Vagina (tissue), 2 donors: ENCODE measurements at regions not wholly inside any gene's neighbourhood (a gene's known extent, or its start where the extent isn't known, plus 50 kb on each side); places are given as distances from the start of the nearest gene placed in this dataset.

Experiments used
- DNase-seq, 2 donors: peaks; one replicate each; pipeline ENCODE4 v3.0.0-alpha.2; 2017; ENCODE audit errors: extremely low spot score in 2 of 2
- H3K27ac ChIP-seq: fragments of 200-600 bp; sonication (generic); one replicate; pipeline ENCODE4 v1.5.1; 2019
- H3K27me3 ChIP-seq: fragments of 200-600 bp; sonication (generic); one replicate; pipeline ENCODE4 v1.5.1; 2019
- H3K36me3 ChIP-seq, 2 donors: fragments of 200-600 bp; sonication (generic); one replicate each; pipeline ENCODE4 v1.5.1; 2017 to 2019
- H3K4me1 ChIP-seq: fragments of 200-600 bp; sonication (generic); one replicate; pipeline ENCODE4 v1.5.1; 2019
- H3K4me3 ChIP-seq, 2 donors: fragments of 200-600 bp; sonication (generic); 1 replicate in 1 of 2; 2 replicates in 1 of 2; pipeline ENCODE4 v1.5.1; 2016 to 2019
- H3K9me3 ChIP-seq: fragments of 200-600 bp; sonication (generic); one replicate; pipeline ENCODE4 v1.5.1; 2019
- CTCF ChIP-seq, 3 experiments: fragments of 450-650 bp in 2 of 3; fragments of 200-600 bp in 1 of 3; sonication (generic) in 1 of 3; IDR thresholded peaks; one replicate each; pipeline ENCODE4 v1.5.1; 2017 to 2019; ENCODE audit warnings: antibody characterized with exemption in 3 of 3, mild to moderate bottlenecking in 2 of 3, moderate library complexity in 2 of 3
- POLR2A ChIP-seq, 2 donors: fragments of 450-650 bp; IDR thresholded peaks; one replicate each; pipeline ENCODE4 v1.6.1; 2017; ENCODE audit warnings: antibody characterized with exemption in 2 of 2, mild to moderate bottlenecking in 2 of 2, moderate library complexity in 2 of 2
- POLR2AphosphoS5 ChIP-seq, 2 donors: sonication (generic); formaldehyde crosslinking; IDR thresholded peaks; one replicate each; pipeline ENCODE4 v1.9.0; 2017; ENCODE audit warnings: antibody characterized with exemption in 2 of 2, mild to moderate bottlenecking in 2 of 2, low read depth in 1 of 2; ENCODE audit not compliant: insufficient read depth in 1 of 2
- intact Hi-C: fragments of 100-400 bp; cut with DNase I; formaldehyde crosslinking; loops from one replicate; pipeline ENCODE4 v1.15.1; 2023

GRCh38 chrX:43586830-43587229 is 69.3 kb upstream of the MAOA start:
- intact Hi-C loops, result no loop called here
- Histone ChIP-seq H3K36me3 (no peaks in the 10 kb centered on the region), H3K4me1 (no peaks in the 10 kb centered on the region), H3K27ac (no peak overlapping the region), H3K27me3 (no peaks in the 10 kb centered on the region), H3K4me3 (no peak overlapping the region), H3K9me3 (no peaks in the 10 kb centered on the region)
- TF ChIP-seq POLR2A (IDR thresholded peaks at IDR 0.05) (no peak), POLR2AphosphoS5 (IDR thresholded peaks at IDR 0.05; ENCODE audit: insufficient read depth in 1 of 2, low read depth in 1 of 2) (no peak), CTCF (IDR thresholded peaks at IDR 0.05) (no peak)
- DNase-seq, result no peak

- H3K4me1 ChIP-seq, result no peaks in the 10 kb centered on the region
- no peaks in the 10 kb centered on the region for H3K27me3 ChIP-seq
- TF ChIP-seq POLR2AphosphoS5 (IDR thresholded peaks at IDR 0.05; ENCODE audit: insufficient read depth in 1 of 2, low read depth in 1 of 2) (peak in 1 of 2 donors; percentile 94), CTCF (IDR thresholded peaks at IDR 0.05) (no peak), POLR2A (IDR thresholded peaks at IDR 0.05) (no peak)
- peak overlapping the region; percentile 61 for H3K27ac ChIP-seq
- intact Hi-C loops, result no loop called here
- H3K9me3 ChIP-seq, result no peaks in the 10 kb centered on the region
- H3K4me3 ChIP-seq, result no peak overlapping the region
- DNase-seq, result no peak
- H3K36me3 ChIP-seq, result no peaks in the 10 kb centered on the region
Measured at GRCh38 chrX:43589735-43590134, 66.4 kb upstream of the MAOA start.

GRCh38 chrX:43590150-43590549 is 65.9 kb upstream of the MAOA start:
- H3K4me3 ChIP-seq, result no peak overlapping the region
- peak overlapping the region; percentile 61 for H3K27ac ChIP-seq
- H3K4me1 ChIP-seq, result no peaks in the 10 kb centered on the region
- H3K9me3 ChIP-seq, result no peaks in the 10 kb centered on the region
- intact Hi-C loops, result no loop called here
- H3K27me3 ChIP-seq, result no peaks in the 10 kb centered on the region
- no peak for DNase-seq
- H3K36me3 ChIP-seq, result no peaks in the 10 kb centered on the region
- TF ChIP-seq POLR2AphosphoS5 (IDR thresholded peaks at IDR 0.05; ENCODE audit: insufficient read depth in 1 of 2, low read depth in 1 of 2), result no peak
- no peak for TF ChIP-seq POLR2A (IDR thresholded peaks at IDR 0.05)
- no peak for TF ChIP-seq CTCF (IDR thresholded peaks at IDR 0.05)

GRCh38 chrX:43592597-43592996 is 63.5 kb upstream of the MAOA start:
- no peaks in the 10 kb centered on the region for H3K9me3 ChIP-seq
- no peak for TF ChIP-seq POLR2AphosphoS5 (IDR thresholded peaks at IDR 0.05; ENCODE audit: insufficient read depth in 1 of 2, low read depth in 1 of 2)
- TF ChIP-seq POLR2A (IDR thresholded peaks at IDR 0.05), result no peak
- no peaks in the 10 kb centered on the region for H3K4me1 ChIP-seq
- intact Hi-C loops, result no loop called here
- no peak for DNase-seq
- H3K27me3 ChIP-seq, result no peaks in the 10 kb centered on the region
- H3K36me3 ChIP-seq, result no peaks in the 10 kb centered on the region
- no peak overlapping the region for H3K4me3 ChIP-seq
- H3K27ac ChIP-seq, result peak overlapping the region; percentile 16

GRCh38 chrX:43595931-43596330 is 60.2 kb upstream of the MAOA start:
- no peak overlapping the region for H3K27ac ChIP-seq
- H3K4me3 ChIP-seq, result no peak overlapping the region
- TF ChIP-seq POLR2AphosphoS5 (IDR thresholded peaks at IDR 0.05; ENCODE audit: insufficient read depth in 1 of 2, low read depth in 1 of 2) (no peak), POLR2A (IDR thresholded peaks at IDR 0.05) (no peak), CTCF (IDR thresholded peaks at IDR 0.05) (no peak)
- intact Hi-C loops, result no loop called here
- H3K27me3 ChIP-seq, result no peaks in the 10 kb centered on the region
- no peaks in the 10 kb centered on the region for H3K4me1 ChIP-seq
- no peak for DNase-seq
- no peaks in the 10 kb centered on the region for H3K36me3 ChIP-seq
- no peaks in the 10 kb centered on the region for H3K9me3 ChIP-seq

GRCh38 chrX:43604753-43605152 is 51.3 kb upstream of the MAOA start:
- TF ChIP-seq POLR2AphosphoS5 (IDR thresholded peaks at IDR 0.05; ENCODE audit: insufficient read depth in 1 of 2, low read depth in 1 of 2), result no peak
- TF ChIP-seq POLR2A (IDR thresholded peaks at IDR 0.05), result no peak
- no peak for TF ChIP-seq CTCF (IDR thresholded peaks at IDR 0.05)
- no peaks in the 10 kb centered on the region for H3K9me3 ChIP-seq
- no peaks in the 10 kb centered on the region for H3K36me3 ChIP-seq
- no peaks in the 10 kb centered on the region for H3K27me3 ChIP-seq
- intact Hi-C loops, result no loop called here
- no peak overlapping the region for H3K27ac ChIP-seq
- no peaks in the 10 kb centered on the region for H3K4me1 ChIP-seq
- no peak overlapping the region for H3K4me3 ChIP-seq
- DNase-seq, result no peak
